Superior temporal gyrus (tissue), 1 donor: ENCODE measurements at regions not wholly inside any gene's neighbourhood (a gene's known extent, or its start where the extent isn't known, plus 50 kb on each side); places are given as distances from the start of the nearest gene placed in this dataset.
"Not testable (repeated sequence)": the region's sequence is repeated elsewhere in the genome, so short reads cannot be mapped to it uniquely, and the experiment has no call there.

Source experiments
- DNase-seq: peaks from one replicate; pipeline ENCODE4 v3.0.0-alpha.2; 2016; ENCODE audit errors: extremely low spot score

DNA sequence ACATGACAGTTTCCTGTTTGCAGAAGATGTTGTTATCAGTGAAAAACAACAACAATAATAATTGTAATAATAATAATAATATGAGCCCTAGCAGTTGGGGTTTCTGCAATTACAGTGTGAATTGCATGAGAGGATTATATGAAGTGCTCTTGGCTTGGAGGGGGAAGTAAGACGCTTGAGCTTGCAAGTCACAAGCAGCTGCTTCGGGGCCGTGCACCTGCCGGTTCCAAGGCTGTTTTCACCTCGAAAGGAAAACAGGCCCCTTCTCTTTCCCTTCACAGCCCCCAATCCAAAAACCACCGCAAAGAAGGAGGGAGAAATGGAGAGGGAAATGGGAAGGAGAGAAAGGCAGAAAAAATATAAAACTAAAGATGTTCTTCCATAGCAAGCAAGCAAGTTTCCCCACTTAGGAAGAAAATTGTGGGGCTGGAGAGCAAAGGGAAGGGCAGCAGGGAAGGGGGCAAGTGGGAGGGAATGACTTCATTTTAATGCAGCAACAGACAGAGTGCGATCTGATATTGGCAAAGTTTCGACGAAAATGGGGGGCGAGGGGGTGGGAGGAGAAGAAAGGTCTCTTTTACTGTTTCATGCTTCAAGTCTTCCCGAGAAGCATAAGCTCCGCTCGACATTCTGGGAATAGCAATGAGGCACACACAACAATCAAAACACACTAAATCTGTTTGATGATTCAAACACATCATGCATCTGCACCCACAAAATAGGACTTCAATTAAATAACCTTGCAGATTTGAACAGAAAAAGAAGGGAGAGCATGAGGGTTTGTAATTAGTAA is 284.2 kb upstream of the ATP11B start:
- DNase-seq, result peak; percentile 72

GRCh38 chr3:182509844-182510460 is 283.4 kb upstream of the ATP11B start:
- DNase-seq, result no peak

DNA sequence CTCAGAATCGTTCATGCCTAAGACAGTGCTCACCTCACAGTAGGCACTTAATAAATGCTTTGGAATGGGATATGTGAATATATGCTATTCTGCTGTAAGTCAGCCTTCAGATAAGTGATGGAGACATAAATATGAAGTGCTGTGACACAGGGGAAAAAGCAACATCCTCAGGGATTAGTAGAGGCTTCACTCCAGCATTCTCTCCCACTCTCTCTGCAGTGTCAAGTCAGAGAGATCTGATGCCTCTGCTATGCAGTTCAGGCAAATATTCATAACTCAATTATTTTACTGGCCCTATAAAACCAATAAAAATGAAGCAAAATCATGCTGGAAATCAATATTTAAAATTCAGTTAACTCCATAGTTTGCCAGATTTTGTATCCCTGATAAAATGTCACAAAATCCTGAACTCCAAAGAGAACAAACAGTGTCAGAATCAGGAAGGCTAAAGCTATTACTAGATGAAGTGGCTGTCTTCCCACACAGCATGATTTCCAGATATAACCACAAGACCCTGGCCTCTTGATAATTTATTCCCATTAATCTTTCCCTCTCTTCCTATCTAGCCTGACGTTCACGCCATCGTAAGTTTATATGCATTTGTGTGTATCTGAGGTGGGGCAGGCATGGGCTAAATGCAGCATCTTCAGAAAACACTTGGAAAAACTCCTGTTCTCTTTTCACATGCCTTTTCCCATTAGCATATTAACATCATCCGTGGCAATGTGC is 278.9 kb upstream of the ATP11B start:
- DNase-seq, result no peak

DNA sequence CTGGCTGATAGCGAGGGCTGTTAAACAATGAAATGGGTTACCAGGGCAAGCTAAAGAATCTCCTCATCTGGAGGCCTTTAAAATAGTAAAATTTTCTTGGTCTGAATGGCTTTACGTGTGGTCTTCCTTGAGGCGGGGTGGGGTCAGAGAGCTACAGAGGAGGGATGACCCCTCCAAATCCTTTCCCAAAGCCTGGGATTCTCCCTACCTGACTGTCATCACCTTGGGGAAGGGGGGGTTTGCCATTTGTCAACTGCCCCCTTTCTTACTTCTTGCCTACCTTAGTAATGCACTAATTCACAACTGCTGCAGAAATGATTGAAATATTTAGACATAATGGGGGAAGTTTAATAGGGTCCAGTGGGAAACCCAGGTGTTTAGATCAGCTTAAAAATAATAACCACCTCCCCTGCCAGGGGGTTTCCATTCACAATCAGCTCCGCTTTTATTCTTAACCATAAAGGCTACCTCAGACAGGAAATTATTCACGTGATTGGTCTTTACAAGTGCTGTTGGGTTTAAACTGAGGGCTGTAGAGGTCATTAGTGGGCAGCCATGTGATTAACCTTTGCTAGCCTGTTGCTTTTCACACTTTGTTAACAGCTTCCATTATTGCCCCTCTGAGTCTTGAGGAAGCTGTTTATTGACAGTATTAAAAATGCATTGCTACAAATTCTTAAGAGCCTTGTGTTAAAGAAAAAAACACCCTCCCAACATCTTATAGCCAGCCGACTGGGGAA is 276.5 kb upstream of the ATP11B start:
- no peak for DNase-seq

DNA sequence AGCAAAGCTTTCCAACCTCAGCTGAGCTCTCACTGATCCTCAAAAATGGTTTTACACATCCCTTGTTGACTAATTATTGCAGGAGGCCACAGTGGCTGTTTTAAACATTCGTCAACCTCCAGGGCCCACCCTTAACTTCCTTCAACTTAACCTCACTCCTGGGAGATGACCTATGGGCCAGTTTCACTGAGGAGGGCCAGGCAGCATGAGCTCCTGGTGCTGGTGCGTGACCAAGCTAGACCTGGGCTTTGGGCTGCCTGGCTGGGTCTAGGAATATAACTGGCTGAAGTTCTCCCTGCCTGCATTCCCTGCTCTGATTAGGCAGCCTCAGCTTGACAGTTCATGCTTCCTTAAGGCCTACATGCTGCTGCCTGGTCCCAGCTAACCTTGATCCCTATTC is 273.7 kb upstream of the ATP11B start:
- no peak for DNase-seq

- DNase-seq, result no peak
Measured at GRCh38 chr3:182521339-182521738, 272.0 kb upstream of the ATP11B start.

DNA sequence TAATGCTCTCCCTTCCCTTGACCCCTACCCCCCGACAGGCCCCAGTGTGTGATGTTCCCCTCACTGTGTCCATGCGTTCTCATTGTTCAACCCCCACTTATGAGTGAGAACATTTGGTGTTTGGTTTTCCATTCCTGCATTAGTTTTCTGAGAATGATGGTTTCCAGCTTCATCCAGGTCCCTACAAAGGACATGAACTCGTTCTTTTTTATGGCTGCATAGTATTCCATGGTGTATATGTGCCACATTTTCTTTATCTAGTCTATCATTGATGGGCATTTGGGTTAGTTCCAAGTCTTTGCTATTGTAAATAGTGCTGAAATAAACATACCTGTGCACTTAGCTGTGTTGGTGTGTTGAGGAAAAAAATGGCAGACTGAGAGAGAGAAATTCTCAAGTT is 269.9 kb upstream of the ATP11B start:
- DNase-seq, result not testable (repeated sequence)

DNA sequence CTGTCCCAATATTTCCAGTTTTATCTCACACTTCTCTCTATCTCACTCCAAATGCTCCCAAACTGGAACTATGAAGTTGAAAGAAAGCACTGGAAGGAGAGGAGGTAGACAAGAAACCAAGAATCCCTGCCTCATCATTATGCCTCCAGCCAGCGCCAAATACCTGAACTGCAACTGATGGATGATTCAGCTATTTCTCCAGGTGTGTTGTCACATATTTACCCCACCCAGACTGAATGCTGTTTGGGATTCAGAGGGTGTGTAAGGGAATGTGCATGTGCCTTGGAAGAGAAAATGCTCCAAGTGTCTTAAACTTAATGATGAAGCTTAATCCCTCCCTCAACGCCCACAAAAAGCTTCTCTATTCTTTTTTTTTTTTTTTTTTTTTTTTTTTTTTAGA is 269.5 kb upstream of the ATP11B start:
- DNase-seq, result no peak

DNA sequence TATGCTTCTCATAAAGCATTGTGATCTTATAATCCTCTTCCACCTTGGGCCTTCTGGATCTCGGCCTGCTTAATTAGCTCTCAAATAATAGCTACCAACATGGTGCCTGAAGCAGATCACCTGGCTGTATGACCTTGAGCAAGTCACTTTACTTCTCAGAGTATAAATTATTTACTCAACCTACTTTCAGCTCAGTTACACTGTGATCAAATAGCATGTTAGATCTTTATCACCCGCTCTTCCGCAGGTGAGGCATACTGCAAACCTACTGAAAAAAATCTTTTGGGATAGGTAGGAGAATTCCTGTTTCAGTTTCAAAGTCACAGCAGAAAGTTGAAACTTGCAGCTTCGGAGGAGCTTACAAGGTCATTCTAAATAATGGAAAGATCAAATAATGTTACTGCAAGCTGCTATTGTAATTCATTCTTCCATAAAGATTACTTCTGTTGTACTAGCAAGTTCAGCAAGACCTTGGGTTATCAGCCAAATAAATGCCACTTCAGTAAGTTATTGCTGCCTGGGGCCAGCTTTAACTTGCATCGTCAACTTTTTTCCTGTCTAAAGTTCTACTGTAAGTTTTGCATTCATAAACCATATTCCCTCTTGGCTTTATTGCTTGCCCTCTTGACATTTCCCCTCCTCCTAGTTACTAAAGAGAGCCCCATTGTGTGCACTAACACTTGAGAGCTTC is 268.4 kb upstream of the ATP11B start:
- DNase-seq, result no peak

- no peak for DNase-seq
Measured at GRCh38 chr3:182525766-182526374, 267.4 kb upstream of the ATP11B start.

DNA sequence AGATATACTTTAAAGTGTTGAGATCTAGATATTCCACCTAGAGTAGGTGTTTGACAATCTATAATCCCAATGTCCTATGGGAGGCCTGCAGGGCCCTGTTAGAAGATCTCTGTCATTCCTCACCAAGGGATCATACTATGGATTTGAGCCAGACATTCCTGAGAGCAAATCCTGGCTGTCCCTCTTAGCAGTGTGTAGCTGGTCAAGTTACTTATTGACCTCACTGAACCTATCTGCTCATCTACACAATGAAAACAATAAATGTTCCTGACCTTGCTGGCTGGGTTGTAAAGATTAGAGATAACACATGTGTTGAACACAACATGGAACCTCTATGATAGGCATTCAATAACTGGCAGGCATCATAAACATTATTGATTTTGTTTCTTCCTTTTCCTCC is 265.6 kb upstream of the ATP11B start:
- DNase-seq, result no peak

DNA sequence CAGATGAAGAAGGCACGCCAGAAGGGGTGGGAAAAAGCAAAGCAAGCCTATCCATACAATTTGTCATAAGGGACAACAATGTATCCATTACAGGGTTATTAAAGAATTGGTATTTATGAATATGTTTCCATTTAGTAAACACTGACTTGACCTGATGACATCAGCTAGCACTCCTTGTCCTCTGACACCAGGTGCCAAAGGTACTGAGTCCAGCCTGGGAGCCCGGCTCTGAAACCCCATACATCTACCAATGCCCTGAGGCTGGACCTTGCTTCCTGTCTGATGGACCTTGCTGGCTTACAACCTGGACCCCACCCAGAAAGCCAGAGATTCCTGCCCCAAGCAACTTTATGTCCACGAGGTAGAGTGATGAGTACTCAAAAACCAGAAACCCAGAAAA is 263.0 kb upstream of the ATP11B start:
- DNase-seq, result no peak

DNA sequence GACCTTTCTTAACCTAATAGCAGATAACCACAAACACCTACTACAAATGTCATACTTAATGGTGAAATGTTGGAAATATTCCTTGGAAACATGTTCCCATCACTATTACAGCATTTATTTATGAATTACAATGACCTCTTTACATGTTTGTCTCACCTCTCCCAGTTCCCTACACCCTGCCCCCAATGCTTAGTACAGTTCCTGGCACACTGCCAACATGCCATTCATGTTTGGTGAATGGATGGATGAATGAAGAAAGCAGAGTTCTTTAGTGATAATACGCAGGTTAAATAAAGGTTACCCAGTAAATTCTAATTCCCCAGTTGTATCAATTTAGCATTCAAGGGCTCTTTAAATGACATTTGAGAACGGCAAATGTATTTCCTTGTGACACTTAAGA is 259.9 kb upstream of the ATP11B start:
- no peak for DNase-seq

DNA sequence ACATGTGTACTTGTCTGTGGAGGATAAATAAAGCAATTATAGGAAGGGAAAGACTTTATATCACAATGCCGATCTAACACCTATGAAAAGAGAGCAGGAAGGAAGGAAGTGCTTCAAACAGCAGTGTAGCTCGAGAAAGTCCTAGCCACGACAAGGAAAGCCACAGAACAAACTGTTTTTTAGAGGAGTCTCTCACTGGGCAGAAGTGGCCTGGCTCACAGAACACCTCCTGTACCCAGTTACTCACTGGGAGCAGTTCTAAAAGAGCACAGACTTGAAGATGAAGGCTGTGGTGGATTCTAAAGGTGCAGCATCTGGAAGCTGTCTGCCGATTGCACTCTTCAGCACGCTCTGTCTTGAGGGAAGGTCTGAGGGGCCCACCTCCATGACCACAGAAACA is 248.8 kb upstream of the ATP11B start:
- no peak for DNase-seq

DNA sequence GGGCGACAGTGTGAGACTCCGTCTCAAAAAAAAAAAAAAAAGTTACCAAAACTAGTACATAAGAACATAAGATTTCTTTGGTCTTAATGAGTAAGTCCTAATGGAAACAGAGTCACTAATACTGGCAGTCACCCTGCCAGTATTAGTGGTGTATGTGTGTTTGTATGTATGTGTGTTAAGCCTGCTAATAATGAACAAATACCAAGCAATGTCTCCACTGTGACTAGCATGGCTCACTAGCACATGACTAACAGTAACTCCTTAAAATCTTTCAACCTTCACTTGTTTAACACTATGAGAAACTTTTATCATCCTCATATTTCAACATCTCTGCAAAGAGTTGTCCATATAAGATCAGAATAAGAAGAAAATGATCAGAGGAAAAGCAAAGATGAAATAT is 231.0 kb upstream of the ATP11B start:
- no peak for DNase-seq

DNA sequence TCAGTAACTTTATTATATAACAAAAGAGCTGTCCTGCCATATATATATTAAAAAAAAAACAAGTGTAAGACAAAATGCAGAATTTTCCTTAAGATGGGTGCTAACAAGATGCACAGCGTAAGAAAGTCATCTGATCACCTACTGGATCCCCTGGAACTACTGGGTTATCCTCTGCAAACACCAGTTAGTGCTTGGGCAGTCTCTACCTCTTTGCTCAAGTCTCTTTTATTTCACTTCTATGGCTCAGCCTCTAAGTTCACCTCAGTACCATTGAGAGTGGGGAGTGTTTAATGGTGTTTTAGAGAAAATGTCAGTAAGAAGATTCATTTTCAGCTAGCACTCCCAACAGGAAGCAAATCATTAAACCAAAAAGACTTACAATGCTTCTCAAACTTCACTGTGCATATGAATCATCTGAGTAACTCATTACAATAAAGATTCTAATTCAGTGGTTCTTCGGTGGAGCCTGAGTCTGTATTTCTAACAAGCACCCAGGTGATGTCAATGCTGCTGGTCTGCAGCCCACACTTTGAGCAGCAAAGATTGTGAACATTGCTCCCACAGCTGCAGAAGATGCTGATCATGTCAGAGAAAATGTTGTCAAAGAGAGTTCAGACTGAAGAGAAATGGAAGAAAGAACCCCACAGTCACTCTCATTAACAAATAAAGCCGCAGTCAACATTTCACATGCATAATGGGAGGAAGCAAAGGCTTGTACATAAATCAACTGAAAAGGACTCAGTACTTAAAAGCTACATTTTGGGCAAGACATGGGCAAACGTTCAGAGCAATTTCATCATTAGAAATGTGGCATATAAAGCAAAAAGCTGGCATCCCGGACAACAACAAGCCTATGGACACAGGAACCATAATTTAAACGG is 227.1 kb upstream of the ATP11B start:
- DNase-seq, result peak; percentile 18

GRCh38 chr3:182567700-182568099 is 225.6 kb upstream of the ATP11B start:
- peak; percentile 35 for DNase-seq

- no peak for DNase-seq
Measured at GRCh38 chr3:182568261-182568660, 225.0 kb upstream of the ATP11B start.

DNA sequence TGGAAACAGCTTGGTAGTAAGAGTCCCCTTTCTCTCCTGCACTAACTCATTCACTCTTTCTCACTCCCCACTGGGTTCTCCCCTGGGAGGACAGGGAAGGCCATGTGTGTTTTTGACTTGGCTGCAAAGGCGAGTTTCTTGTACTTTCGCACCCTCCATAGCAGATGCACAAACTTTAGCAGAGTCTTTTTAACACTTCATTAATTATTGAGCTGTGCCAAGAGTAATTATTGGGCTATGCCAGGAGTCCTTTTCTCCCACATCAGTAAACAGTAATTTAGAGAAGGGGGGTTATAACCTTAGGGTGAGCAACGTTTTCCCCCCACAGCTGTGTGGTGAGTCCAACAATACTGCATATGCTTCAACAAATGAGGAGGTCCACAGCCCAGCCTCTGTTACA is 224.4 kb upstream of the ATP11B start:
- no peak for DNase-seq

DNA sequence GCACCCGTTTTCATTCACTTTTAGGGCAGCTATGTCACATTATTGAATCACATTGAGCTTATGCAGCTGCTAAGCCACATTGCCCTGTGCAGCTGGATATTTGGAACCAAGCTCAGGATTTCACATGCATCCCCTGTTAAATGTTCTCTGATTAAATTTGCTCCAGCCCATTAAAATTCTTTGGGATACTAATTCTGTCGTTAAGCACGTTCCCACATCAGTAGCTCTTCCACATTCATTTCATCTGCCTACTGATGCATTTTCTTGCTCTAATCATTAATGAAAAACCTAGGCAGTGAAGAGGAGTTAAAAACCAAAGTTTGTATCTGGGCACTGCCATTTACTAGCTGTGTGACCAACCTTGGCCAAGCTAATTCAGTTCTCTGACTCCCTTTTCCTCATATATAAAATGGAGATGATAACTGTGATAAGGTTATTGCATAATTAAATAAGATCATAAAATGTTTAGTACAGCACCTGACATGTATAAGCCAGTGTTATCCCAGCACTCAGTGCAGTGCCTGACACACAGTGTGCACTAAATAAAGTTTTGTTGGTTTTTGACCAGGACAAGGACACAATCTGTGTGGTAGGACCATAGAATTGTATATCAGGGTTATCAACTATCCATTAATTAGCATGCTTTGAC is 222.2 kb upstream of the ATP11B start:
- DNase-seq, result no peak
